ENCODE measurements at regions not wholly inside any gene's neighbourhood (a gene's known extent, or its start where the extent isn't known, plus 50 kb on each side); places are given as distances from the start of the nearest gene placed in this dataset.

DNA sequence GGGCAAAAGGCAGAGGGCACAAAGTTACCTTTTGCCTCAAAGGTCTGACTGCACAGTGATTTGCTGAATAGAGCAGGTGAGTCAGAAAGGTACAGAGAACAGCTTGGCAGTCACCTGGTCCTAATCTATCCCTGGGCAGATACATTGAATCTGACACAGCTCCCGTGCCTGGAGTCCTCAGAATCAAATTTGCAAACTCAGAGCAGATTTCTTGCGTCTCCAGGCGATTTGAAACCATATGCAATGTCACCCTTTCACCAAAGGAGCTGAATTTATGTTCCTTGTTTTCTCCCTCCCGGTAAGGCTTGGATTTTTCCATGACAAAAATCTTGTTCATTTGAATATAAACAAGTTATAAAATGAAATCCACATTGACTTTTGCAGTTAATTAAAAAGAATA, 81.6 kb upstream of the SNAP25 start:
- TF ChIP-seq ZNF561 (tag by site-specific recombination; IDR thresholded peaks at IDR 0.05; ENCODE audit: borderline replicate concordance) (no peak), OSR2 (tag by site-specific recombination; IDR thresholded peaks at IDR 0.05) (no peak), ZNF549 (tag by site-specific recombination; IDR thresholded peaks at IDR 0.05) (no peak), ZNF585B (tag by site-specific recombination; IDR thresholded peaks at IDR 0.05) (no peak), ZXDB (tag by site-specific recombination; IDR thresholded peaks at IDR 0.05) (no peak), ZNF623 (tag by site-specific recombination; IDR thresholded peaks at IDR 0.05) (no peak), ZSCAN16 (tag by site-specific recombination; IDR thresholded peaks at IDR 0.05) (no peak), ZNF514 (tag by site-specific recombination; IDR thresholded peaks at IDR 0.05) (no peak), ZNF311 (tag by site-specific recombination; IDR thresholded peaks at IDR 0.05; ENCODE audit: borderline replicate concordance) (no peak)
- TF ChIP-seq, protein P1, sequence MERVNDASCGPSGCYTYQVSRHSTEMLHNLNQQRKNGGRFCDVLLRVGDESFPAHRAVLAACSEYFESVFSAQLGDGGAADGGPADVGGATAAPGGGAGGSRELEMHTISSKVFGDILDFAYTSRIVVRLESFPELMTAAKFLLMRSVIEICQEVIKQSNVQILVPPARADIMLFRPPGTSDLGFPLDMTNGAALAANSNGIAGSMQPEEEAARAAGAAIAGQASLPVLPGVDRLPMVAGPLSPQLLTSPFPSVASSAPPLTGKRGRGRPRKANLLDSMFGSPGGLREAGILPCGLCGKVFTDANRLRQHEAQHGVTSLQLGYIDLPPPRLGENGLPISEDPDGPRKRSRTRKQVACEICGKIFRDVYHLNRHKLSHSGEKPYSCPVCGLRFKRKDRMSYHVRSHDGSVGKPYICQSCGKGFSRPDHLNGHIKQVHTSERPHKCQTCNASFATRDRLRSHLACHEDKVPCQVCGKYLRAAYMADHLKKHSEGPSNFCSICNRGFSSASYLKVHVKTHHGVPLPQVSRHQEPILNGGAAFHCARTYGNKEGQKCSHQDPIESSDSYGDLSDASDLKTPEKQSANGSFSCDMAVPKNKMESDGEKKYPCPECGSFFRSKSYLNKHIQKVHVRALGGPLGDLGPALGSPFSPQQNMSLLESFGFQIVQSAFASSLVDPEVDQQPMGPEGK (tag by site-specific recombination; IDR thresholded peaks at IDR 0.05) = no peak
- TF ChIP-seq, protein P2, sequence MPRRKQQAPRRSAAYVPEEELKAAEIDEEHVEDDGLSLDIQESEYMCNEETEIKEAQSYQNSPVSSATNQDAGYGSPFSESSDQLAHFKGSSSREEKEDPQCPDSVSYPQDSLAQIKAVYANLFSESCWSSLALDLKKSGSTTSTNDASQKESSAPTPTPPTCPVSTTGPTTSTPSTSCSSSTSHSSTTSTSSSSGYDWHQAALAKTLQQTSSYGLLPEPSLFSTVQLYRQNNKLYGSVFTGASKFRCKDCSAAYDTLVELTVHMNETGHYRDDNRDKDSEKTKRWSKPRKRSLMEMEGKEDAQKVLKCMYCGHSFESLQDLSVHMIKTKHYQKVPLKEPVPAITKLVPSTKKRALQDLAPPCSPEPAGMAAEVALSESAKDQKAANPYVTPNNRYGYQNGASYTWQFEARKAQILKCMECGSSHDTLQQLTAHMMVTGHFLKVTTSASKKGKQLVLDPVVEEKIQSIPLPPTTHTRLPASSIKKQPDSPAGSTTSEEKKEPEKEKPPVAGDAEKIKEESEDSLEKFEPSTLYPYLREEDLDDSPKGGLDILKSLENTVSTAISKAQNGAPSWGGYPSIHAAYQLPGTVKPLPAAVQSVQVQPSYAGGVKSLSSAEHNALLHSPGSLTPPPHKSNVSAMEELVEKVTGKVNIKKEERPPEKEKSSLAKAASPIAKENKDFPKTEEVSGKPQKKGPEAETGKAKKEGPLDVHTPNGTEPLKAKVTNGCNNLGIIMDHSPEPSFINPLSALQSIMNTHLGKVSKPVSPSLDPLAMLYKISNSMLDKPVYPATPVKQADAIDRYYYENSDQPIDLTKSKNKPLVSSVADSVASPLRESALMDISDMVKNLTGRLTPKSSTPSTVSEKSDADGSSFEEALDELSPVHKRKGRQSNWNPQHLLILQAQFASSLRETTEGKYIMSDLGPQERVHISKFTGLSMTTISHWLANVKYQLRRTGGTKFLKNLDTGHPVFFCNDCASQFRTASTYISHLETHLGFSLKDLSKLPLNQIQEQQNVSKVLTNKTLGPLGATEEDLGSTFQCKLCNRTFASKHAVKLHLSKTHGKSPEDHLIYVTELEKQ (tag by site-specific recombination; IDR thresholded peaks at IDR 0.05; ENCODE audit: borderline replicate concordance) = no peak
- TF ChIP-seq, protein P3, sequence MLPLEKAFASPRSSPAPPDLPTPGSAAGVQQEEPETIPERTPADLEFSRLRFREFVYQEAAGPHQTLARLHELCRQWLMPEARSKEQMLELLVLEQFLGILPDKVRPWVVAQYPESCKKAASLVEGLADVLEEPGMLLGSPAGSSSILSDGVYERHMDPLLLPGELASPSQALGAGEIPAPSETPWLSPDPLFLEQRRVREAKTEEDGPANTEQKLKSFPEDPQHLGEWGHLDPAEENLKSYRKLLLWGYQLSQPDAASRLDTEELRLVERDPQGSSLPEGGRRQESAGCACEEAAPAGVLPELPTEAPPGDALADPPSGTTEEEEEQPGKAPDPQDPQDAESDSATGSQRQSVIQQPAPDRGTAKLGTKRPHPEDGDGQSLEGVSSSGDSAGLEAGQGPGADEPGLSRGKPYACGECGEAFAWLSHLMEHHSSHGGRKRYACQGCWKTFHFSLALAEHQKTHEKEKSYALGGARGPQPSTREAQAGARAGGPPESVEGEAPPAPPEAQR (tag by site-specific recombination; IDR thresholded peaks at IDR 0.05) = no peak
- POLR2A ChIA-PET = no interaction called here
- H3K4me1 ChIP-seq (ENCODE audit: control insufficient read depth, insufficient read depth, low read length) = no peaks in the 10 kb centered on the region; the same call in 1 of the 2 replicates
- H3K36me3 ChIP-seq (ENCODE audit: control insufficient read depth in 2 of 2, insufficient read depth in 1 of 2, low read length in 2 of 2) = no peaks in the 10 kb centered on the region
- no peaks in the 10 kb centered on the region for H3K9me3 ChIP-seq (ENCODE audit: control insufficient read depth, insufficient read depth, low read depth, low read length)
- CTCF ChIA-PET = no interaction called here
- H3K4me3 ChIP-seq (ENCODE audit: low read depth, low read length) = no peak overlapping the region
- H3K27ac ChIP-seq (ENCODE audit: extremely low read depth, low read depth, low read length) = no peak overlapping the region

DNA sequence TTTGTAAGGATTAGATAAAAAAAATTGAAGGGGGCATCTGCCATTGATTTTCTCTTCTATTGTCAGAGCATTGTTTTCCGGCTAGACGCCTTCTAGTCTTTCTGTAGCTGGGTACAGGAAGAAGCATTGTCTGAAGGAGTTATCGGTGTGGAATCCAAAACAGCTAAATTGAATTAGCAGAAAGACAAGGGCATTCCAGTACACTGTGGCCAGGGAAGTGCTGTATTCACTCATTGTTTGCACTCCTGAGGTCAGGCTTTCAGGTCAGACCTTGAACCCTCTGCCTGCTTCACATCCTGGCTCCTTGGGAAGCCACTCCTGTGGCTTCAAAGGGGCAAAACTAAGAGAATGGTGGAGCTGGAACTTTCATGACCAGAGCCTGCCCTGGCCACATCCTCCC, 81.1 kb upstream of the SNAP25 start:
- CTCF ChIA-PET = no interaction called here
- H3K4me3 ChIP-seq (ENCODE audit: low read depth, low read length) = no peak overlapping the region
- POLR2A ChIA-PET = no interaction called here

More for the DNA sequence above, 81.1 kb upstream of the SNAP25 start:
- Histone ChIP-seq H3K9me3 (ENCODE audit: control insufficient read depth, insufficient read depth, low read depth, low read length) (no peaks in the 10 kb centered on the region), H3K4me1 (ENCODE audit: control insufficient read depth, insufficient read depth, low read length) (no peaks in the 10 kb centered on the region), H3K27ac (ENCODE audit: extremely low read depth, low read depth, low read length) (no peak overlapping the region), H3K36me3 (ENCODE audit: control insufficient read depth in 2 of 2, insufficient read depth in 1 of 2, low read length in 2 of 2) (no peaks in the 10 kb centered on the region)
- TF ChIP-seq SETDB1 (IDR thresholded peaks at IDR 0.05; ENCODE audit: insufficient read length, low read length) = no peak
- TF ChIP-seq REPIN1 (tag by site-specific recombination; IDR thresholded peaks at IDR 0.05; ENCODE audit: low read depth) = no peak
- TF ChIP-seq ZNF623 (tag by site-specific recombination; IDR thresholded peaks at IDR 0.05) = no peak
- TF ChIP-seq ZIC2 (tag by site-specific recombination; IDR thresholded peaks at IDR 0.05) = no peak
- no peak for TF ChIP-seq ZNF174 (tag by site-specific recombination; IDR thresholded peaks at IDR 0.05)
- no peak for TF ChIP-seq ZNF292 (tag by site-specific recombination; IDR thresholded peaks at IDR 0.05; ENCODE audit: borderline replicate concordance, low read depth)
- TF ChIP-seq ZNF133 (tag by site-specific recombination; IDR thresholded peaks at IDR 0.05) = no peak
- no peak for TF ChIP-seq ZFP3 (tag by site-specific recombination; IDR thresholded peaks at IDR 0.05; ENCODE audit: low read depth)
- no peak for TF ChIP-seq BCL11B (tag by site-specific recombination; IDR thresholded peaks at IDR 0.05; ENCODE audit: low read depth)
- TF ChIP-seq, protein P4, sequence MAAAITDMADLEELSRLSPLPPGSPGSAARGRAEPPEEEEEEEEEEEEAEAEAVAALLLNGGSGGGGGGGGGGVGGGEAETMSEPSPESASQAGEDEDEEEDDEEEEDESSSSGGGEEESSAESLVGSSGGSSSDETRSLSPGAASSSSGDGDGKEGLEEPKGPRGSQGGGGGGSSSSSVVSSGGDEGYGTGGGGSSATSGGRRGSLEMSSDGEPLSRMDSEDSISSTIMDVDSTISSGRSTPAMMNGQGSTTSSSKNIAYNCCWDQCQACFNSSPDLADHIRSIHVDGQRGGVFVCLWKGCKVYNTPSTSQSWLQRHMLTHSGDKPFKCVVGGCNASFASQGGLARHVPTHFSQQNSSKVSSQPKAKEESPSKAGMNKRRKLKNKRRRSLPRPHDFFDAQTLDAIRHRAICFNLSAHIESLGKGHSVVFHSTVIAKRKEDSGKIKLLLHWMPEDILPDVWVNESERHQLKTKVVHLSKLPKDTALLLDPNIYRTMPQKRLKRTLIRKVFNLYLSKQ (tag by site-specific recombination; IDR thresholded peaks at IDR 0.05; ENCODE audit: borderline replicate concordance) = no peak
- TF ChIP-seq ZNF610 (tag by site-specific recombination; IDR thresholded peaks at IDR 0.05; ENCODE audit: borderline replicate concordance) = no peak
- TF ChIP-seq, protein P5, sequence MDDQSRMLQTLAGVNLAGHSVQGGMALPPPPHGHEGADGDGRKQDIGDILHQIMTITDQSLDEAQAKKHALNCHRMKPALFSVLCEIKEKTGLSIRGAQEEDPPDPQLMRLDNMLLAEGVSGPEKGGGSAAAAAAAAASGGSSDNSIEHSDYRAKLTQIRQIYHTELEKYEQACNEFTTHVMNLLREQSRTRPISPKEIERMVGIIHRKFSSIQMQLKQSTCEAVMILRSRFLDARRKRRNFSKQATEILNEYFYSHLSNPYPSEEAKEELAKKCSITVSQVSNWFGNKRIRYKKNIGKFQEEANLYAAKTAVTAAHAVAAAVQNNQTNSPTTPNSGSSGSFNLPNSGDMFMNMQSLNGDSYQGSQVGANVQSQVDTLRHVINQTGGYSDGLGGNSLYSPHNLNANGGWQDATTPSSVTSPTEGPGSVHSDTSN (CRISPR knock-in tag; IDR thresholded peaks at IDR 0.05) = no peak
- TF ChIP-seq ZNF221 (tag by site-specific recombination; IDR thresholded peaks at IDR 0.05; ENCODE audit: borderline replicate concordance) = no peak

All from HEK293 (cell line).